Astrocyte of the spinal cord (primary cell): ENCODE measurements at regions not wholly inside any gene's neighbourhood (a gene's known extent, or its start where the extent isn't known, plus 50 kb on each side); places are given as distances from the start of the nearest gene placed in this dataset.

ENCODE experiments used
- DNase-seq: peaks from one replicate; pipeline ENCODE4 v3.0.0; 2011; ENCODE audit warnings: low read depth, low spot score
- H3K4me3 ChIP-seq: 2 replicates; pipeline ENCODE4 v1.5.1; 2011; ENCODE audit warnings: low read depth, mild to moderate bottlenecking, low read length, moderate library complexity
- in situ Hi-C: cut with HindIII; loops from 2 replicates; pipeline ENCODE4 v1.10.0; 2017; ENCODE audit warnings: low sequenced_read_pairs
- TF ChIP-seq, protein P1 (sequence below): IDR thresholded peaks from 2 replicates; pipeline ENCODE4 v1.5.1; 2012; ENCODE audit warnings: low read depth, mild to moderate bottlenecking, low read length, inconsistent platforms

DNA sequence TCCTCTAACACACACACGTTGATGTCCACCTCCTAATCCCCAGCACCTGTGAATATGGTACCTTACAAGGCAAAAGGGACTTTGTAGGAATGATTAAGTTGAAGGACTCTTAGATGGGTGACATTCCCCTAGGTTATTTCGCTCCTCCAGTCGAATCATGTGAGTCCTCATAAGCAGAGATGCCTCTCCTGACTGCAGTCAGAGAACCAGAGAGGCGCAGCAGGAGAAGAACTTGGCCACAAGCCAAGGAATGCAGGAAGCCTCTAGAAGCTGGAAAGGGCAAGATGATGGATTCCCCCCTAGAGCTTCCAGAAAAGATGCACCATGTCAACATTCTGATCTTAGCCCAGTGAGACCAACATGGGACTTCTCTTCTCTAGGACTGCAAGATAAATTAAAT, 133.1 kb upstream of the PTPRT start:
- in situ Hi-C loops: no loop called here
- no peak for DNase-seq
- TF ChIP-seq, protein P1, sequence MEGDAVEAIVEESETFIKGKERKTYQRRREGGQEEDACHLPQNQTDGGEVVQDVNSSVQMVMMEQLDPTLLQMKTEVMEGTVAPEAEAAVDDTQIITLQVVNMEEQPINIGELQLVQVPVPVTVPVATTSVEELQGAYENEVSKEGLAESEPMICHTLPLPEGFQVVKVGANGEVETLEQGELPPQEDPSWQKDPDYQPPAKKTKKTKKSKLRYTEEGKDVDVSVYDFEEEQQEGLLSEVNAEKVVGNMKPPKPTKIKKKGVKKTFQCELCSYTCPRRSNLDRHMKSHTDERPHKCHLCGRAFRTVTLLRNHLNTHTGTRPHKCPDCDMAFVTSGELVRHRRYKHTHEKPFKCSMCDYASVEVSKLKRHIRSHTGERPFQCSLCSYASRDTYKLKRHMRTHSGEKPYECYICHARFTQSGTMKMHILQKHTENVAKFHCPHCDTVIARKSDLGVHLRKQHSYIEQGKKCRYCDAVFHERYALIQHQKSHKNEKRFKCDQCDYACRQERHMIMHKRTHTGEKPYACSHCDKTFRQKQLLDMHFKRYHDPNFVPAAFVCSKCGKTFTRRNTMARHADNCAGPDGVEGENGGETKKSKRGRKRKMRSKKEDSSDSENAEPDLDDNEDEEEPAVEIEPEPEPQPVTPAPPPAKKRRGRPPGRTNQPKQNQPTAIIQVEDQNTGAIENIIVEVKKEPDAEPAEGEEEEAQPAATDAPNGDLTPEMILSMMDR: no peak
- no peak overlapping the region for H3K4me3 ChIP-seq

DNA sequence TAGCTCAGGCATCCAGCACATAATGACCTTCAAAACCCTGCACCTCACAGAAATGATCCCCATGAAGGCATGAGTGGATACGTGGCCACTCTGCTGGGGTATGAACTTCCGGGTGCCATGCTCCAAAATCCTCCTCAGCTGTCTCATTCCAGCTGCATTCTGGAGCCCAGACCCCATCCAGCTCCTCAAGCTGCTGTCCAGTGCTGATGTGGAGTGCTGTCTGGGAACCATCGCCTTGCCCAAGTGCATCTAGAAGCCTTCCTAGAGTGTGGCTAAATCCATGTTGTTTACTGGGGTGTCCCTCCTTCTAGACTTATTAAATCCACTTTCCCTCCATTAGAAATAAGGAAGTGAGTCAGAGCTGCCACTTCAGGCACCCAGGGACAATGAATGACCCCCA, 130.8 kb upstream of the PTPRT start:
- no peak for DNase-seq
- TF ChIP-seq, protein P1: no peak
- H3K4me3 ChIP-seq: no peak overlapping the region
- in situ Hi-C loops: no loop called here

- no peak for DNase-seq
- TF ChIP-seq, protein P1: no peak
- no peak overlapping the region for H3K4me3 ChIP-seq
- in situ Hi-C loops: no loop called here
Observed at GRCh38 chr20:43318755-43319297, 129.1 kb upstream of the PTPRT start.

DNA sequence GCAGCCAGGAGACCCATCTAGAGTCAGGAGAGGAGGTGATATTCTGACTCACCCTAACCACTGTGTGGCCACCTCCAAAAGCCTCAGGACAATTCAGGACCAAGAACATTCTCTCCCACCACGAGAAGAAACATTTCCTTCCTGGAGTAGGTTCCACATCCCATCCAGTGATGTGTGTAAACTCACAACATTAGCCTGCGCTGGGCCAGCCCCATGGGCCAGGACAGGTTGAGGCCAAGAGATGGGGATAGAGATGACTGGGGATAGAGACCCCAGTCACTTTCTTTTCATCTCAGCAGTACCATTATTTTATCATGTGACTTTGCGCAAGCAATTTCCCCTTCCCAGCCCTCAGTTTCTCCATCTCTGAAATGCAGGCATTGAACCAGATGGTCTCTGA, 126.6 kb upstream of the PTPRT start:
- no peak for DNase-seq
- TF ChIP-seq, protein P1: no peak
- no peak overlapping the region for H3K4me3 ChIP-seq
- in situ Hi-C loops: no loop called here

DNA sequence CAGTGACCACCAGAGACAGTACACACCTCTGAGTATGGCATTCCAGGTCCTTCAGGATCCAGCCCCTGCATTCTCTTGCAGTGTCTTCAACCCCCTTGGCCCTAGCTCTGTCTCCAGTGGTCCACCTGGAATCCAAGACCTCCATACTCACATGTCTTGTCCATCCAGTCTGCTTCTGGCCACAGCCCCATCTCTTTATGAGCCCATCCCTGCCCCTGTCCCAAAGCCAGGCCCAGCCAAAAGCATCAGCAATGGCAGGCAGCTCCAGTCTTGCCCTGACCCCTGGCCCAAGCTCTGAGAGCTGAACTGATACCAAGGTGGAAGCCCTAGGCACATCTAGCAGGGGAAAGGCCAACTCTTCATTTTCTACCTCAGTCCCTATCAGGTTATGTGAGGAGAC, 119.6 kb upstream of the PTPRT start:
- DNase-seq: no peak
- in situ Hi-C loops: no loop called here

GRCh38 chr20:43306837-43307236, 117.1 kb upstream of the PTPRT start:
- DNase-seq: no peak
- H3K4me3 ChIP-seq: no peak overlapping the region
- in situ Hi-C loops: no loop called here
- TF ChIP-seq, protein P1: no peak

More for the DNA sequence above, 119.6 kb upstream of the PTPRT start:
- H3K4me3 ChIP-seq: no peak overlapping the region
- TF ChIP-seq, protein P1: no peak

GRCh38 chr20:43305749-43306148, 116.0 kb upstream of the PTPRT start:
- TF ChIP-seq, protein P1: no peak
- no peak overlapping the region for H3K4me3 ChIP-seq
- in situ Hi-C loops: no loop called here
- no peak for DNase-seq
